Left renal cortex interstitium (tissue), 4 donors: ENCODE measurements at regions not wholly inside any gene's neighbourhood (a gene's known extent, or its start where the extent isn't known, plus 50 kb on each side); places are given as distances from the start of the nearest gene placed in this dataset.
"Not testable (repeated sequence)": the region's sequence is repeated elsewhere in the genome, so short reads cannot be mapped to it uniquely, and the experiment has no call there.

ENCODE experiments used
- DNase-seq, 4 donors: peaks; one replicate each; pipeline ENCODE4 v3.0.0-alpha.2; 2013; ENCODE audit warnings: low read depth in 4 of 4, low spot score in 2 of 4, missing footprints in 1 of 4

- DNase-seq = not testable (repeated sequence)
Observed at GRCh38 chr2:239641904-239642303, 241.1 kb upstream of the HDAC4 start.

GRCh38 chr2:239640676-239641578 lies 240.1 kb upstream of the HDAC4 start:
- DNase-seq = no peak

GRCh38 chr2:239640210-239640609 lies 239.4 kb upstream of the HDAC4 start:
- no peak for DNase-seq

- DNase-seq = no peak
Observed at GRCh38 chr2:239639421-239640185, 238.8 kb upstream of the HDAC4 start.

GRCh38 chr2:239638376-239638775 lies 237.6 kb upstream of the HDAC4 start:
- no peak for DNase-seq

GRCh38 chr2:239636808-239637207 lies 236.0 kb upstream of the HDAC4 start:
- DNase-seq = no peak

GRCh38 chr2:239634769-239635168 lies 233.9 kb upstream of the HDAC4 start:
- no peak for DNase-seq

- DNase-seq = no peak
Observed at GRCh38 chr2:239630618-239631286, 229.9 kb upstream of the HDAC4 start.

GRCh38 chr2:239629926-239630617 lies 229.3 kb upstream of the HDAC4 start:
- DNase-seq = no peak

- no peak for DNase-seq
Observed at GRCh38 chr2:239626961-239627592, 226.3 kb upstream of the HDAC4 start.

GRCh38 chr2:239625971-239626734 lies 225.3 kb upstream of the HDAC4 start:
- no peak for DNase-seq

GRCh38 chr2:239625156-239625845 lies 224.5 kb upstream of the HDAC4 start:
- DNase-seq = no peak

- no peak for DNase-seq
Observed at GRCh38 chr2:239621611-239622010, 220.8 kb upstream of the HDAC4 start.

GRCh38 chr2:239619369-239619768 lies 218.5 kb upstream of the HDAC4 start:
- no peak for DNase-seq

GRCh38 chr2:239616729-239617128 lies 215.9 kb upstream of the HDAC4 start:
- DNase-seq = no peak

GRCh38 chr2:239612133-239612532 lies 211.3 kb upstream of the HDAC4 start:
- no peak for DNase-seq

- no peak for DNase-seq
Observed at GRCh38 chr2:239611222-239611795, 210.5 kb upstream of the HDAC4 start.

GRCh38 chr2:239610457-239611221 lies 209.8 kb upstream of the HDAC4 start:
- no peak for DNase-seq
